Endothelial cell of umbilical vein (primary cell): ENCODE measurements at regions not wholly inside any gene's neighbourhood (a gene's known extent, or its start where the extent isn't known, plus 50 kb on each side); places are given as distances from the start of the nearest gene placed in this dataset.

Source experiments
- BruUV-seq: library from RNA; stranded (reverse); fragments of 400-500 nt; replicated peaks from 2 replicates; lab custom pipeline; 2021; lab: Mats Ljungman, UMichigan
- CTCF ChIA-PET: fragments of 300-600, 350-600 bp; sonication (Branson Sonifier 250); formaldehyde crosslinking; loops from one replicate; lab custom pipeline; 2021; ENCODE audit warnings: antibody characterized with exemption, inconsistent platforms; lab: Charles Lee
- POLR2A ChIA-PET: fragments of 300-600, 350-600 bp; sonication (Branson Sonifier 250); formaldehyde crosslinking; loops from one replicate; lab custom pipeline; 2021; ENCODE audit warnings: antibody characterized with exemption, inconsistent platforms; lab: Charles Lee
- DNase-seq: peaks from one replicate; pipeline ENCODE4 v3.0.0-alpha.2; 2011; ENCODE audit warnings: low read depth, low spot score
- FAIRE-seq: peaks from 2 replicates; lab custom pipeline; 2011; peaks lifted over from hg19 to GRCh38; lab: Jason Lieb, UNC
- H2AFZ ChIP-seq: 2 replicates; pipeline ENCODE4 v1.6.0; 2012; ENCODE audit warnings: low read depth, low read length, control low read depth, inconsistent platforms
- H3K27ac ChIP-seq: 2 replicates; pipeline ENCODE4 v1.5.1; 2011; ENCODE audit warnings: low read depth, mild to moderate bottlenecking, control low read depth, low read length, moderate library complexity; ENCODE audit not compliant: insufficient read depth
- H3K27me3 ChIP-seq, 2 experiments: 2 replicates each; pipeline versions ENCODE4 v1.6.0 to v1.6.1; 2011; ENCODE audit warnings: low read length in 2 of 2, mixed read lengths in 1 of 2; ENCODE audit not compliant: control insufficient read depth in 2 of 2, insufficient read depth in 2 of 2
- H3K36me3 ChIP-seq, 2 experiments: 2 replicates in 1 of 2; 3 replicates in 1 of 2; pipeline ENCODE4 v1.5.1; 2011; ENCODE audit warnings: low read length in 2 of 2, mild to moderate bottlenecking in 1 of 2, moderate library complexity in 1 of 2; ENCODE audit not compliant: control insufficient read depth in 2 of 2, insufficient read depth in 2 of 2; ENCODE audit errors: extremely low read depth in 1 of 2
- H3K4me1 ChIP-seq: 3 replicates; pipeline ENCODE4 v1.5.1; 2011; ENCODE audit warnings: mild to moderate bottlenecking, low read length; ENCODE audit not compliant: control insufficient read depth, insufficient read depth; ENCODE audit errors: extremely low read depth
- H3K4me2 ChIP-seq: 2 replicates; pipeline ENCODE4 v1.6.1; 2011; ENCODE audit warnings: low read length, control low read depth, mixed read lengths; ENCODE audit not compliant: insufficient read depth
- H3K4me3 ChIP-seq, 3 experiments: fragments of 200-600 bp in 1 of 3; sonication (generic), shearing (Covaris generic) in 1 of 3; replicated peaks in 1 of 3; 2 replicates each; pipeline ENCODE4 v1.5.1; 2011 to 2016; ENCODE audit warnings: control low read depth in 3 of 3, low read length in 3 of 3, mild to moderate bottlenecking in 2 of 3, inconsistent platforms in 1 of 3, low read depth in 1 of 3, moderate library complexity in 1 of 3; ENCODE audit not compliant: insufficient read depth in 1 of 3
- H3K79me2 ChIP-seq: 2 replicates; pipeline ENCODE4 v1.6.0; 2012; ENCODE audit warnings: low read length, inconsistent platforms; ENCODE audit not compliant: control insufficient read depth, insufficient read depth
- H3K9ac ChIP-seq: replicated peaks from 2 replicates; pipeline ENCODE3; 2011; ENCODE audit warnings: low read length, control low read depth; ENCODE audit not compliant: insufficient read depth; ENCODE audit errors: extremely low read depth
- H3K9me1 ChIP-seq: replicated peaks from 3 replicates; pipeline ENCODE4 v1.6.0; 2011; ENCODE audit warnings: mild to moderate bottlenecking, low read length; ENCODE audit not compliant: control insufficient read depth, insufficient read depth; ENCODE audit errors: extremely low read depth
- H3K9me3 ChIP-seq: replicated peaks from 2 replicates; pipeline ENCODE4 v1.5.1; 2012; ENCODE audit warnings: low read length, inconsistent platforms; ENCODE audit not compliant: control insufficient read depth, insufficient read depth
- H4K20me1 ChIP-seq: replicated peaks from 2 replicates; pipeline ENCODE3; 2011; ENCODE audit warnings: mild to moderate bottlenecking, low read length; ENCODE audit not compliant: control insufficient read depth, insufficient read depth; ENCODE audit errors: extremely low read depth
- CTCF ChIP-seq, 2 donors: IDR thresholded peaks; 1 replicate in 1 of 2; 2 replicates in 1 of 2; pipeline ENCODE4 v1.5.1; 2011; ENCODE audit warnings: low read length in 2 of 2, mild to moderate bottlenecking in 2 of 2, moderate library complexity in 2 of 2, control low read depth in 1 of 2, inconsistent platforms in 1 of 2, low read depth in 1 of 2; ENCODE audit not compliant: insufficient read depth in 1 of 2; ENCODE audit errors: extremely low read depth in 1 of 2
- EZH2 ChIP-seq: IDR thresholded peaks from 2 replicates; pipeline ENCODE4 v1.6.1; 2012; ENCODE audit warnings: borderline replicate concordance, low read depth, mild to moderate bottlenecking, moderate library complexity, low read length, inconsistent platforms; ENCODE audit not compliant: severe bottlenecking
- FOS ChIP-seq: IDR thresholded peaks from 2 replicates; pipeline ENCODE4 v1.6.1; 2011; ENCODE audit warnings: mild to moderate bottlenecking, low read length, moderate library complexity, borderline replicate concordance; ENCODE audit not compliant: insufficient read depth
- GATA2 ChIP-seq: IDR thresholded peaks from 2 replicates; pipeline ENCODE4 v1.7.0; 2011; ENCODE audit warnings: low read depth, mild to moderate bottlenecking, moderate library complexity, mixed read lengths, low read length; ENCODE audit not compliant: insufficient read length, insufficient read depth
- JUN ChIP-seq: IDR thresholded peaks from 2 replicates; pipeline ENCODE4 v1.6.1; 2011; ENCODE audit warnings: borderline replicate concordance, low read depth; ENCODE audit not compliant: insufficient read length, insufficient read depth
- MAX ChIP-seq: IDR thresholded peaks from 2 replicates; pipeline ENCODE4 v1.6.1; 2011; ENCODE audit not compliant: insufficient read depth, insufficient read length
- MYC ChIP-seq: IDR thresholded peaks from one replicate; pipeline ENCODE4 v1.6.1; 2011; ENCODE audit warnings: mild to moderate bottlenecking, low read depth, low read length
- POLR2A ChIP-seq: IDR thresholded peaks from 2 replicates; pipeline ENCODE4 v1.6.1; 2012; ENCODE audit warnings: low read depth, mild to moderate bottlenecking, control low read depth, low read length
- POLR2AphosphoS5 ChIP-seq: IDR thresholded peaks from 2 replicates; pipeline ENCODE4 v1.6.1; 2012; ENCODE audit warnings: low read depth, mild to moderate bottlenecking, control low read depth, low read length, moderate library complexity; ENCODE audit not compliant: insufficient read depth
- dilution Hi-C: fragments of 300-500 bp; cut with MboI; formaldehyde crosslinking; loops from one replicate; pipeline ENCODE4 v1.15.0; 2019; ENCODE audit warnings: low sequenced_read_pairs; ENCODE audit not compliant: extremely low pct_ligation_motif_present
- intact Hi-C: fragments of 100-400 bp; cut with micrococcal nuclease; formaldehyde crosslinking; loops from one replicate; pipeline ENCODE4 v1.10.0; 2022

- Histone ChIP-seq H3K4me1 (no peaks in the 10 kb centered on the region), H2AFZ (no peak overlapping the region), H3K9ac (no peak overlapping the region), H3K27me3 (peaks cover 2 to 3% of the 10 kb centered on the region in 2 experiments), H4K20me1 (no peaks in the 10 kb centered on the region), H3K27ac (no peak overlapping the region), H3K9me1 (no peaks in the 10 kb centered on the region), H3K4me3 (no peak overlapping the region), H3K9me3 (no peaks in the 10 kb centered on the region), H3K79me2 (no peaks in the 10 kb centered on the region), H3K4me2 (no peak overlapping the region), H3K36me3 (no peaks in the 10 kb centered on the region)
- TF ChIP-seq MYC: no peak
- no peak for TF ChIP-seq JUN
- no peak for TF ChIP-seq POLR2AphosphoS5
- no peak for TF ChIP-seq POLR2A
- TF ChIP-seq CTCF (IDR thresholded peaks at IDR 0.05; ENCODE audit: extremely low read depth in 1 of 2, insufficient read depth in 1 of 2, low read depth in 1 of 2, low read length in 2 of 2): no peak
- TF ChIP-seq FOS: no peak
- TF ChIP-seq MAX: no peak
- TF ChIP-seq EZH2: no peak
- no peak for TF ChIP-seq GATA2
- no TSS peak for BruUV-seq
- FAIRE-seq (peak; percentile 50), DNase-seq (no peak)
- CTCF ChIA-PET: interaction anchor here (1.0 kb wide), 1 partner anchor 22 kb away, joined by 3 read pairs; no protein-coding TSS in a partner anchor
- POLR2A ChIA-PET: no interaction called here
- dilution Hi-C loops: no loop called here
- intact Hi-C loops: no loop called here
Measured at GRCh38 chr2:109685453-109685852, 71.3 kb downstream of the SOWAHC start.
